K562 (cell line): ENCODE measurements at regions not wholly inside any gene's neighbourhood (a gene's known extent, or its start where the extent isn't known, plus 50 kb on each side); places are given as distances from the start of the nearest gene placed in this dataset.

Experiments used
- MNT ChIP-seq, 2 experiments: fragments of 450-650 bp; conservative IDR thresholded peaks; 2 replicates each; pipeline ENCODE4 v1.6.1; 2017; ENCODE audit warnings: mild to moderate bottlenecking in 2 of 2, moderate library complexity in 2 of 2
- SMC3 ChIP-seq: conservative IDR thresholded peaks from 2 replicates; pipeline ENCODE4 v1.6.1; 2011; ENCODE audit warnings: low read depth, low read length, improper control_type of control experiment; ENCODE audit not compliant: insufficient read depth
- ZBTB12 ChIP-seq: fragments of 250-450 bp; sonication (Bioruptor Pico); IDR thresholded peaks from 2 replicates; pipeline ENCODE4 v1.4.0; 2020

GRCh38 chr2:67241453-67241852 lies 155.7 kb upstream of the ETAA1 start:
- no peak for TF ChIP-seq MNT (conservative IDR thresholded peaks at IDR 0.05)
- TF ChIP-seq ZBTB12 (CRISPR knock-in tag) = no peak
- TF ChIP-seq SMC3 = no peak
